Retinal pigment epithelial cell (primary cell): ENCODE measurements at regions not wholly inside any gene's neighbourhood (a gene's known extent, or its start where the extent isn't known, plus 50 kb on each side); places are given as distances from the start of the nearest gene placed in this dataset.

Experiments
- DNase-seq: peaks from one replicate; pipeline ENCODE4 v3.0.0-alpha.2; 2010; ENCODE audit warnings: low read depth
- H3K4me3 ChIP-seq: 2 replicates; pipeline ENCODE4 v1.5.1; 2011; ENCODE audit warnings: mild to moderate bottlenecking, low read length, control low read depth, moderate library complexity
- CTCF ChIP-seq: conservative IDR thresholded peaks from 2 replicates; pipeline ENCODE4 v1.5.1; 2011; ENCODE audit warnings: low read depth, low read length, control low read depth, inconsistent platforms

- no peak for DNase-seq
- no peak overlapping the region for H3K4me3 ChIP-seq
- TF ChIP-seq CTCF, result no peak
Measured at GRCh38 chr12:114955414-114956014, 271.5 kb upstream of the TBX3 start.

- no peak overlapping the region for H3K4me3 ChIP-seq
- no peak for DNase-seq
- no peak for TF ChIP-seq CTCF
Measured at GRCh38 chr12:114954511-114955055, 270.6 kb upstream of the TBX3 start.

GRCh38 chr12:114952573-114953271 lies 268.7 kb upstream of the TBX3 start:
- TF ChIP-seq CTCF, result no peak
- no peak for DNase-seq
- no peak overlapping the region for H3K4me3 ChIP-seq

GRCh38 chr12:114949058-114949820 lies 265.3 kb upstream of the TBX3 start:
- no peak for DNase-seq
- TF ChIP-seq CTCF, result no peak
- no peak overlapping the region for H3K4me3 ChIP-seq

- DNase-seq, result no peak
Measured at GRCh38 chr12:114945351-114945750, 261.4 kb upstream of the TBX3 start.

GRCh38 chr12:114944736-114945135 lies 260.8 kb upstream of the TBX3 start:
- H3K4me3 ChIP-seq, result no peak overlapping the region
- TF ChIP-seq CTCF, result no peak
- DNase-seq, result no peak

More at GRCh38 chr12:114945351-114945750, 261.4 kb upstream of the TBX3 start:
- no peak overlapping the region for H3K4me3 ChIP-seq
- no peak for TF ChIP-seq CTCF
